AG04450 (cell line): ENCODE measurements at regions not wholly inside any gene's neighbourhood (a gene's known extent, or its start where the extent isn't known, plus 50 kb on each side); places are given as distances from the start of the nearest gene placed in this dataset.

Experiments used
- CTCF ChIA-PET: fragments of 300-600, 350-600 bp; formaldehyde crosslinking; extraction: SDS; loops from one replicate; lab custom pipeline; 2022; ENCODE audit warnings: antibody characterized with exemption, inconsistent platforms; lab: Charles Lee
- POLR2A ChIA-PET: fragments of 350-600 bp; formaldehyde crosslinking; extraction: SDS; loops from one replicate; lab custom pipeline; 2021; ENCODE audit warnings: antibody characterized with exemption, inconsistent platforms; lab: Yijun Ruan, JAX
- DNase-seq: peaks from one replicate; pipeline ENCODE4 v3.0.0-alpha.2; 2011; ENCODE audit warnings: low read depth, low spot score
- H3K27ac ChIP-seq: one replicate; pipeline ENCODE4 v1.5.1; 2012; ENCODE audit warnings: low read depth, low read length, control low read depth
- H3K27me3 ChIP-seq: one replicate; pipeline ENCODE4 v1.6.0; 2012; ENCODE audit warnings: low read length; ENCODE audit not compliant: control insufficient read depth, insufficient read depth
- H3K4me3 ChIP-seq: 2 replicates; pipeline ENCODE4 v1.5.1; 2011; ENCODE audit warnings: mild to moderate bottlenecking, low read depth, low read length, control low read depth
- H3K9me3 ChIP-seq: 2 replicates; pipeline ENCODE4 v1.5.1; 2012; ENCODE audit warnings: low read length; ENCODE audit not compliant: control insufficient read depth, insufficient read depth
- CTCF ChIP-seq: IDR thresholded peaks from 2 replicates; pipeline ENCODE4 v1.5.1; 2011; ENCODE audit warnings: low read depth, low read length, control low read depth, inconsistent platforms

DNA sequence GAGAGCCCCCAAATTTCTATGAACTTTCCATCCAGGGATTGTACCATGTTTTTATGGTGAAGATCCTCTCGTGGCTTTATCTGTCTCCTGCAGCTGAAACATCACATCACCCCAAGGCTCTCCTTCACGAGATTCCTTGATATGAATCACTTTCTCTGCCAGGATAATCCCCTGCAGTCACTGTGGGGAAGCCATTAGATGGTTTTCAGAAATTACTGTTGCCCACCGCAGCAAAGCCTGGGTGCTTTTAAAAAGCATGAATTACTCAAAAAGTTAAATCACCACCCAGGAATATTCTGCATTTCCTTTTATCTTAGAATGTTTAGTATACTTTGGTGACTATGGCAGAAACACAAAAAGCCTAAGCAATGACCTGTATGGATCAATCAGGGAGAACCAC, 428.4 kb upstream of the SLC14A2 start:
- no peak overlapping the region for H3K4me3 ChIP-seq
- DNase-seq: no peak
- ChIA-PET CTCF (no interaction called here), POLR2A (no interaction called here)
- no peaks in the 10 kb centered on the region for H3K27me3 ChIP-seq
- no peak overlapping the region for H3K27ac ChIP-seq
- no peak for TF ChIP-seq CTCF
- H3K9me3 ChIP-seq: no peaks in the 10 kb centered on the region

DNA sequence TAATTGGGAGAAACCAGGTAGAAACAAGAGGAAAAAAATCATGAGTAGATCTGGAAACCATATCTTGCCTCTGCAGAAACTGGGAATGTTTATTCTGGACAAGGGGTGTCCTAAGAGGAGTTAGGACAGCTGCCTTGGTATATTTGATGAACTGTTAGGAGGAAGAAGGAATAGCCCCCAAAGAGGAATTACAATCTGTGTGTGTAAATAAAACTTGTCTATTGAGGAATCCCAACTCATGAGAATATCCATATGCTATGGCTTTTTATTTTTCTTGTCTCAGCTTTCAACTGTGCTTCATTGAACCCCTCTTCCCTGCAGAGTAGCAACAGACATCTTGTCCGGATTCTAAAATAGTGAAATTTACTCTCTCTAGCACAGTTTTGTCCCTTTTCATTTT, 423.5 kb upstream of the SLC14A2 start:
- Histone ChIP-seq H3K9me3 (no peaks in the 10 kb centered on the region), H3K27ac (no peak overlapping the region), H3K27me3 (no peaks in the 10 kb centered on the region), H3K4me3 (no peak overlapping the region)
- ChIA-PET POLR2A (no interaction called here), CTCF (no interaction called here)
- no peak for DNase-seq
- TF ChIP-seq CTCF: no peak

DNA sequence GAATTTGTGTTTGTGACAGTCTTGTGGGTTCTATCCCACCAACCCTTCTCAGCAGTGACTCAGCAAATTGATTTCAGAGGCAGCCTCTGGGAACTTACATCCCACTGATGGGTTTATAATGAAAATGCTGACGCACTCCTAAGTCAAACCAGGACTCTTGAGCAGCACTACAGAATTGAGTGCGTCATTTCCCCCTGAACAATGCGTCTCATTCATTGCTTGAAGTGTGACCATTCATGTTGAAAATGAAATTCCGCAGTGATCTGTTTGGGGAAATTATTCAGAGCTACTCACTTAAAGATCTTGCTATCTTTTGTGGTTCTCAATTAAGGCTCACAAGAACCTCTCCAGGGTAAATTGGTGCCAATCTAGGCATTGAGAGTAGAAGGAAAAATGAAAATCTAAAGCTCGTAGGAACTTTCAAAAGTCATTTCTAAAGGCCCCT, 417.7 kb upstream of the SLC14A2 start:
- CTCF ChIA-PET: interaction anchor here (2.0 kb wide), 2 partner anchors 15 to 21 kb away, joined by 4 to 13 read pairs; no protein-coding TSS in a partner anchor

GRCh38 chr18:45198526-45198925, 416.8 kb upstream of the SLC14A2 start:
- POLR2A ChIA-PET: no interaction called here

More for the DNA sequence above, 417.7 kb upstream of the SLC14A2 start:
- H3K27ac ChIP-seq: no peak overlapping the region
- H3K27me3 ChIP-seq: no peaks in the 10 kb centered on the region
- no peak for TF ChIP-seq CTCF
- no peaks in the 10 kb centered on the region for H3K9me3 ChIP-seq
- peak; percentile 34 for DNase-seq
- POLR2A ChIA-PET: no interaction called here
- no peak overlapping the region for H3K4me3 ChIP-seq

DNA sequence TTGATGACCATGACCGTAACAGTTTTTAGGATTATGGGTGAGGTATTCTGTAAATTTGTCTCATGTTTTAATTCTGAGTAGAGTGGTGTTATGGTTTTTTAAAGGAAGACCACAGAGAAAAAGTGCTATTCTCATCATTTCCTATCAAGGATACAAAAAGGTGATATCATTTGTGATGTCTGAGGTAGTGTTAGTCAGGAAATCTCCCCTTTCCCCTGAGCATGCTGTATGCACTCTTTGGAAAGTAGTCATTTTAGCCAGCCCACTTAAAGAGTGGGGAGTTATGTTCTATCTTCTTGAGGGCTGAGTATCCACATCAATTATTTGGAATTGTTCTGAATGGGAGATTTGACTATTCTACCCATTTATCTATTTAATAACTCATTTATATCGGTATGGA, 414.2 kb upstream of the SLC14A2 start:
- DNase-seq: no peak
- no peaks in the 10 kb centered on the region for H3K27me3 ChIP-seq
- H3K9me3 ChIP-seq: no peaks in the 10 kb centered on the region
- TF ChIP-seq CTCF: no peak
- no peak overlapping the region for H3K4me3 ChIP-seq
- no peak overlapping the region for H3K27ac ChIP-seq
- ChIA-PET CTCF (interaction anchor here (0.6 to 3.9 kb wide), 2 partner anchors 12 to 712 kb away, joined by 6 to 26 read pairs; no protein-coding TSS in a partner anchor), POLR2A (no interaction called here)

More at GRCh38 chr18:45198526-45198925, 416.8 kb upstream of the SLC14A2 start:
- no peak for DNase-seq
- H3K27ac ChIP-seq: no peak overlapping the region
- no peaks in the 10 kb centered on the region for H3K27me3 ChIP-seq
- no peak overlapping the region for H3K4me3 ChIP-seq
- CTCF ChIA-PET: interaction anchor here (2.0 kb wide), 1 partner anchor 14 kb away, joined by 13 read pairs; no protein-coding TSS in a partner anchor
- H3K9me3 ChIP-seq: no peaks in the 10 kb centered on the region
- no peak for TF ChIP-seq CTCF
